Esophagus squamous epithelium (tissue), 5 donors: ENCODE measurements at regions not wholly inside any gene's neighbourhood (a gene's known extent, or its start where the extent isn't known, plus 50 kb on each side); places are given as distances from the start of the nearest gene placed in this dataset.

Source experiments
- DNase-seq: peaks from one replicate; lab custom pipeline; 2025; lab: John Stamatoyannopoulos, UW
- H3K27ac ChIP-seq, 4 donors: fragments of 200-600 bp; sonication (generic); one replicate each; pipeline ENCODE4 v1.5.1; 2016 to 2019; ENCODE audit warnings: mild to moderate bottlenecking in 1 of 4
- H3K27me3 ChIP-seq, 4 donors: fragments of 200-600 bp; sonication (generic); 1 replicate in 3 of 4; 2 replicates in 1 of 4; pipeline versions ENCODE4 v1.5.1 to v1.6.0; 2017 to 2021; ENCODE audit warnings: antibody characterized with exemption in 1 of 4
- H3K36me3 ChIP-seq, 3 donors: fragments of 200-600 bp; sonication (generic); one replicate each; pipeline ENCODE4 v1.5.1; 2016 to 2019
- H3K4me1 ChIP-seq, 3 donors: fragments of 200-600 bp; sonication (generic); one replicate each; pipeline ENCODE4 v1.5.1; 2017 to 2019
- H3K4me3 ChIP-seq, 4 donors: fragments of 200-600 bp; sonication (generic); 1 replicate in 3 of 4; 2 replicates in 1 of 4; pipeline ENCODE4 v1.5.1; 2016 to 2019; ENCODE audit warnings: mild to moderate bottlenecking in 2 of 4, moderate library complexity in 1 of 4
- H3K9me3 ChIP-seq, 3 donors: fragments of 200-600 bp; sonication (generic); one replicate each; pipeline ENCODE4 v1.5.1; 2016 to 2019
- POLR2A ChIP-seq, 4 donors: fragments of 450-650 bp; IDR thresholded peaks; one replicate each; pipeline ENCODE4 v1.6.1; 2017; ENCODE audit warnings: antibody characterized with exemption in 4 of 4, mild to moderate bottlenecking in 4 of 4, moderate library complexity in 3 of 4
- WGBS, 2 donors: methylation state at CpG; one replicate each; pipeline ENCODE4 v1.1.5; 2018; 5-methylcytosine and 5-hydroxymethylcytosine counted together
- intact Hi-C: fragments of 100-400 bp; cut with DNase I; formaldehyde crosslinking; loops from one replicate; pipeline ENCODE4 v1.15.0; 2022
- TF ChIP-seq, protein P1 (sequence below), 6 experiments: fragments of 450-650 bp in 4 of 6; fragments of 200-600 bp in 2 of 6; sonication (generic) in 2 of 6; IDR thresholded peaks; one replicate each; pipeline ENCODE4 v1.5.1; 2016 to 2019; ENCODE audit warnings: antibody characterized with exemption in 6 of 6, mild to moderate bottlenecking in 4 of 6, moderate library complexity in 4 of 6
- donor health status: DM: yes; HTN: yes; CAD: no.

- Histone ChIP-seq H3K27me3 (no peaks in the 10 kb centered on the region), H3K9me3 (no peaks in the 10 kb centered on the region), H3K4me3 (no peak overlapping the region), H3K27ac (no peak overlapping the region), H3K36me3 (no peaks in the 10 kb centered on the region), H3K4me1 (no peaks in the 10 kb centered on the region)
- intact Hi-C loops = no loop called here
- no peak for TF ChIP-seq POLR2A (IDR thresholded peaks at IDR 0.05)
- TF ChIP-seq, protein P1, sequence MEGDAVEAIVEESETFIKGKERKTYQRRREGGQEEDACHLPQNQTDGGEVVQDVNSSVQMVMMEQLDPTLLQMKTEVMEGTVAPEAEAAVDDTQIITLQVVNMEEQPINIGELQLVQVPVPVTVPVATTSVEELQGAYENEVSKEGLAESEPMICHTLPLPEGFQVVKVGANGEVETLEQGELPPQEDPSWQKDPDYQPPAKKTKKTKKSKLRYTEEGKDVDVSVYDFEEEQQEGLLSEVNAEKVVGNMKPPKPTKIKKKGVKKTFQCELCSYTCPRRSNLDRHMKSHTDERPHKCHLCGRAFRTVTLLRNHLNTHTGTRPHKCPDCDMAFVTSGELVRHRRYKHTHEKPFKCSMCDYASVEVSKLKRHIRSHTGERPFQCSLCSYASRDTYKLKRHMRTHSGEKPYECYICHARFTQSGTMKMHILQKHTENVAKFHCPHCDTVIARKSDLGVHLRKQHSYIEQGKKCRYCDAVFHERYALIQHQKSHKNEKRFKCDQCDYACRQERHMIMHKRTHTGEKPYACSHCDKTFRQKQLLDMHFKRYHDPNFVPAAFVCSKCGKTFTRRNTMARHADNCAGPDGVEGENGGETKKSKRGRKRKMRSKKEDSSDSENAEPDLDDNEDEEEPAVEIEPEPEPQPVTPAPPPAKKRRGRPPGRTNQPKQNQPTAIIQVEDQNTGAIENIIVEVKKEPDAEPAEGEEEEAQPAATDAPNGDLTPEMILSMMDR (IDR thresholded peaks at IDR 0.05) = no peak
- DNase-seq = no peak
- 75 to 89% methylated on average over 1 of the region's 1 CpG for WGBS, 2 donors
Measured at GRCh38 chr6:144617191-144617590, 332.1 kb downstream of the UTRN start.

DNA sequence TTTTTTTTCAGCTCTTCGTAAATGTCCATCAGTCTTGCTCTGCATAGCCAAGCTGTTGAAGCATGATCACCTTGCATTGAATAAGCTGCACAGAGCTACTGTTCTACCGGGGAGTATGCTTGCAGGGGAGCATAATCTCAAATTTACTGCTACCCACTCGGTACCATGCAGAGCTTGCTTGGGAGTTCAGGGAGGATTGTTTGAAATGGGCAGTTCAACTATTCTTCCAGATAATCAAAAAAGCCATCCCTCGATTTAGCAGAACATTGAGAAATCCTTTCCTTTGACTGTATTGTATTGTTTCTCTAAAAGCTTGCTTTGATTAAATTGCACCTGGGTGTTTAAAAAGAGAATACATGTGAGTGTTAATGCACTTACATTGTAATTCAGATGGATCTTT, 332.6 kb downstream of the UTRN start:
- Histone ChIP-seq H3K9me3 (no peaks in the 10 kb centered on the region), H3K4me3 (no peak overlapping the region), H3K4me1 (no peaks in the 10 kb centered on the region), H3K27me3 (no peaks in the 10 kb centered on the region), H3K36me3 (no peaks in the 10 kb centered on the region), H3K27ac (no peak overlapping the region)
- WGBS, 2 donors = 83 to 94% methylated on average over 4 of the region's 4 CpGs
- no peak for DNase-seq
- intact Hi-C loops = no loop called here
- TF ChIP-seq POLR2A (IDR thresholded peaks at IDR 0.05) = no peak
- TF ChIP-seq, protein P1 (IDR thresholded peaks at IDR 0.05) = no peak

- Histone ChIP-seq H3K36me3 (no peaks in the 10 kb centered on the region), H3K27me3 (no peaks in the 10 kb centered on the region), H3K4me1 (no peaks in the 10 kb centered on the region), H3K9me3 (no peaks in the 10 kb centered on the region), H3K4me3 (no peak overlapping the region), H3K27ac (no peak overlapping the region)
- no peak for DNase-seq
- intact Hi-C loops = no loop called here
- TF ChIP-seq, protein P1 (IDR thresholded peaks at IDR 0.05) = no peak
- TF ChIP-seq POLR2A (IDR thresholded peaks at IDR 0.05) = no peak
- 96% methylated on average over 2 of the region's 2 CpGs for WGBS, 2 donors
Measured at GRCh38 chr6:144619966-144620365, 334.8 kb downstream of the UTRN start.

- DNase-seq = no peak
- Histone ChIP-seq H3K9me3 (no peaks in the 10 kb centered on the region), H3K4me1 (no peaks in the 10 kb centered on the region), H3K27ac (no peak overlapping the region), H3K4me3 (no peak overlapping the region), H3K36me3 (no peaks in the 10 kb centered on the region), H3K27me3 (no peaks in the 10 kb centered on the region)
- TF ChIP-seq, protein P1 (IDR thresholded peaks at IDR 0.05) = no peak
- TF ChIP-seq POLR2A (IDR thresholded peaks at IDR 0.05) = no peak
- WGBS, 2 donors = 97% methylated on average over 4 of the region's 4 CpGs
- intact Hi-C loops = no loop called here
Measured at GRCh38 chr6:144621332-144621731, 336.2 kb downstream of the UTRN start.

DNA sequence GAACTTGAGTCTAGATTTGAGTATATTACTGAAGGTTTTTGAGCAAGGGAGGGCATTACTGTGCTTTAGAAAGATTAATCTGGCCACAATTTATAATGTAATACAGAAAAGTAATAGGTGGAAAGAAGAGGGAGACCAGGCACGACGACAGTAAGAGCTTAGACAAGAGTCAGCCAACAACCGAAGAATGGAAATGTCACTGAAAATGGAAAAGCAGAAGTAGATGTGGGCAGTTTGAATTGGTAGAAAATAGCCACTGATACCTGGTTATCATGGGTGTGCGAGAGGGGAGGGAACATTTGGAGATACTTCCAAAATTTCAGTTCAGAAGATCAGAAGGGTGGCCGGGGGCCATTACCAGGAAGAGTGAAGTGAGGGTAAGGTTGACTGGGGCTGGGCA, 339.1 kb downstream of the UTRN start:
- Histone ChIP-seq H3K27ac (no peak overlapping the region), H3K4me1 (no peaks in the 10 kb centered on the region), H3K9me3 (no peaks in the 10 kb centered on the region), H3K36me3 (no peaks in the 10 kb centered on the region), H3K27me3 (no peaks in the 10 kb centered on the region), H3K4me3 (no peak overlapping the region)
- intact Hi-C loops = no loop called here
- no peak for TF ChIP-seq POLR2A (IDR thresholded peaks at IDR 0.05)
- TF ChIP-seq, protein P1 (IDR thresholded peaks at IDR 0.05) = no peak
- WGBS, 2 donors = 74 to 88% methylated on average over 5 of the region's 5 CpGs
- DNase-seq = no peak
